ENCODE measurements at regions not wholly inside any gene's neighbourhood (a gene's known extent, or its start where the extent isn't known, plus 50 kb on each side); places are given as distances from the start of the nearest gene placed in this dataset.

DNA sequence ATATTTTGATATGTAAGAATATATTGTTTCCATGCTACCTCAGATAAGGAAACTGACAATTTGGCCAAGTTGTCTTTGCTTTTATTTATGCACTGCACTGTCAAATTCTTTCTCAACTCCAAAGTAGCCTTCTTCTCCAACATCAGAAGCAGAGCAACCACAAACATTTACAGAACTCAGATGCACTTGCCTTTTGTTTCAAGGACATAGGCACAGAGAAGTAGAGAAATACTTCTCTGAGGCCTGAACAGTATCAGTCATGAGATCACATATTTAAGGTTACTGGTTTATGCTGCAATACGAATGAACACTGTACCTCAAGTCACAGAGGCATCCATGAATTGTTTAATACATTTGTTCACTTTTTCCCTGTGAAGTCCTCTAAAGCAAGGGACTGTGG, 606.1 kb upstream of the SLIT2 start:
- no peak for TF ChIP-seq EZH2phosphoT487 (IDR thresholded peaks at IDR 0.05; ENCODE audit: borderline replicate concordance, low read depth)
- TF ChIP-seq SIN3A (IDR thresholded peaks at IDR 0.05; ENCODE audit: borderline replicate concordance, low read depth, low read length): no peak
- TF ChIP-seq YY1 (IDR thresholded peaks at IDR 0.05; ENCODE audit: low read depth): no peak
- TF ChIP-seq, protein P1, sequence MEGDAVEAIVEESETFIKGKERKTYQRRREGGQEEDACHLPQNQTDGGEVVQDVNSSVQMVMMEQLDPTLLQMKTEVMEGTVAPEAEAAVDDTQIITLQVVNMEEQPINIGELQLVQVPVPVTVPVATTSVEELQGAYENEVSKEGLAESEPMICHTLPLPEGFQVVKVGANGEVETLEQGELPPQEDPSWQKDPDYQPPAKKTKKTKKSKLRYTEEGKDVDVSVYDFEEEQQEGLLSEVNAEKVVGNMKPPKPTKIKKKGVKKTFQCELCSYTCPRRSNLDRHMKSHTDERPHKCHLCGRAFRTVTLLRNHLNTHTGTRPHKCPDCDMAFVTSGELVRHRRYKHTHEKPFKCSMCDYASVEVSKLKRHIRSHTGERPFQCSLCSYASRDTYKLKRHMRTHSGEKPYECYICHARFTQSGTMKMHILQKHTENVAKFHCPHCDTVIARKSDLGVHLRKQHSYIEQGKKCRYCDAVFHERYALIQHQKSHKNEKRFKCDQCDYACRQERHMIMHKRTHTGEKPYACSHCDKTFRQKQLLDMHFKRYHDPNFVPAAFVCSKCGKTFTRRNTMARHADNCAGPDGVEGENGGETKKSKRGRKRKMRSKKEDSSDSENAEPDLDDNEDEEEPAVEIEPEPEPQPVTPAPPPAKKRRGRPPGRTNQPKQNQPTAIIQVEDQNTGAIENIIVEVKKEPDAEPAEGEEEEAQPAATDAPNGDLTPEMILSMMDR (IDR thresholded peaks at IDR 0.05): no peak
- TF ChIP-seq FOXM1 (IDR thresholded peaks at IDR 0.05; ENCODE audit: low read depth): no peak

Measured in SK-N-SH (cell line).